ENCODE measurements at regions not wholly inside any gene's neighbourhood (a gene's known extent, or its start where the extent isn't known, plus 50 kb on each side); places are given as distances from the start of the nearest gene placed in this dataset.

- H3K36me3 Mint-ChIP-seq: no peaks in the 10 kb centered on the region
Measured at GRCh38 chr4:10958226-10958856, 273.8 kb upstream of the CLNK start.

GRCh38 chr4:10951306-10951705 lies 266.7 kb upstream of the CLNK start:
- Mint-ChIP-seq H3K36me3 (no peaks in the 10 kb centered on the region), H3K4me1 (ENCODE audit: unreplicated experiment) (no peaks in the 10 kb centered on the region), H3K9me3 (no peaks in the 10 kb centered on the region), H3K27me3 (no peaks in the 10 kb centered on the region), H3K4me3 (no peak overlapping the region), H3K27ac (no peak overlapping the region)
- DNase-seq (ENCODE audit: extremely low spot score, unreplicated experiment): no peak
- TF ChIP-seq CTCF (conservative IDR thresholded peaks at IDR 0.05): no peak

More at GRCh38 chr4:10958226-10958856, 273.8 kb upstream of the CLNK start:
- Mint-ChIP-seq H3K4me3 (no peak overlapping the region), H3K27ac (no peak overlapping the region), H3K27me3 (no peaks in the 10 kb centered on the region), H3K4me1 (ENCODE audit: unreplicated experiment) (peaks cover 30% of the 10 kb centered on the region), H3K9me3 (no peaks in the 10 kb centered on the region)
- no peak for DNase-seq (ENCODE audit: extremely low spot score, unreplicated experiment)
- TF ChIP-seq CTCF (conservative IDR thresholded peaks at IDR 0.05): no peak

DNA sequence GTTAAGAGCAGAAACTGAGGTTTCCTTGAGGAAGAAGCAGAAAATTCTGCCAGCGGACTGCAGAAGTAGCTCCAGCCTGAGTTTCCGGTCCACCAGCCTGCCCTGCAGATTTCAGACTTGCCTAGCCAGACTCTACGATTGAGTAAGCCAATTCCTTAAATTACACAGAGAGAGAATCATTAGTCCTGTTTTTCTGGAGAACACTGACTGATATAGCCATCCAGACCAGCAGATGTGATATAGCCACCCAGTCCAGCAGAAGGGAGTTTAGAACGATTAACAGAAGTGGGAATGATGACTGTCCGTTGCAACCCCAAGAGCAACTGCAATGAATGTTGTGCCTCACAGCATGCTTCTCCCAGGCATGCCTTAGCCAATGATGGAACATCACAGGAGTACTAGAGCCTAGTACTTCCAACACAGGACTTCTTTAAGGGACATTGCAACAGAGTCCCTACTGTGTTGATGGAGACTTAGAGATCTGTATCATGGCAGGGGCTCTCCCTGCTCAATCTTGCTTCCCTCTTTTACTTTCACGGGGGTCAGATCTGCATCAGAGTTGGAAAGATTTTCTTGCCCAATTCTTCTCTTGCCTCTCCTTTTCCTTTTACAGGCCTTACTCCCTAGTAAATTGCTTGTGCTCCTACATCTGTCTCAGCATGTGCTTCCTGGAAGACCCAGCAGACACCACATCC lies 264.6 kb upstream of the CLNK start:
- Mint-ChIP-seq H3K4me1 (ENCODE audit: unreplicated experiment) (no peaks in the 10 kb centered on the region), H3K27me3 (no peaks in the 10 kb centered on the region), H3K9me3 (no peaks in the 10 kb centered on the region), H3K4me3 (no peak overlapping the region), H3K36me3 (no peaks in the 10 kb centered on the region), H3K27ac (no peak overlapping the region)
- no peak for DNase-seq (ENCODE audit: extremely low spot score, unreplicated experiment)
- no peak for TF ChIP-seq CTCF (conservative IDR thresholded peaks at IDR 0.05)

DNA sequence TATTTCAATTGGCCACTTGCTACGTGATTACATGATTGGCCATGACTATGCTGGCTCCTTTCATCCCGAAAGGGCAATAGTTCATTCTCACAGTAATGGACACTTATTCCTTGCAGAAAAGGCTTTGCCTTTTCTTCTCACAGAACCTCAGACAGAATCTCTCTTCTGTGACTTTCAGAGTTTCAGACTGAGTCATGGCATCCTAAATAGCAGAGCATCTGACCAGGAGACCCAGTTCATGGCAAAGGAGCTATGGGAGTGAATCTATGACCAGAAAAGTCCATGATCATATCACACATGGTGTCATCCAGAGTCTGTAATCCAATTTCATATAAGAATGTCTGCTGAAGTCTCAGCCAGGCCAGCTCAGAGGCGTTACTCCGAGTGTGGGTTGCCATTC lies 263.3 kb upstream of the CLNK start:
- no peaks in the 10 kb centered on the region for H3K36me3 Mint-ChIP-seq
- H3K27ac Mint-ChIP-seq: no peak overlapping the region
- no peak for DNase-seq (ENCODE audit: extremely low spot score, unreplicated experiment)
- H3K4me1 Mint-ChIP-seq (ENCODE audit: unreplicated experiment): no peaks in the 10 kb centered on the region
- no peak overlapping the region for H3K4me3 Mint-ChIP-seq
- H3K27me3 Mint-ChIP-seq: no peaks in the 10 kb centered on the region
- no peak for TF ChIP-seq CTCF (conservative IDR thresholded peaks at IDR 0.05)
- H3K9me3 Mint-ChIP-seq: no peaks in the 10 kb centered on the region

DNA sequence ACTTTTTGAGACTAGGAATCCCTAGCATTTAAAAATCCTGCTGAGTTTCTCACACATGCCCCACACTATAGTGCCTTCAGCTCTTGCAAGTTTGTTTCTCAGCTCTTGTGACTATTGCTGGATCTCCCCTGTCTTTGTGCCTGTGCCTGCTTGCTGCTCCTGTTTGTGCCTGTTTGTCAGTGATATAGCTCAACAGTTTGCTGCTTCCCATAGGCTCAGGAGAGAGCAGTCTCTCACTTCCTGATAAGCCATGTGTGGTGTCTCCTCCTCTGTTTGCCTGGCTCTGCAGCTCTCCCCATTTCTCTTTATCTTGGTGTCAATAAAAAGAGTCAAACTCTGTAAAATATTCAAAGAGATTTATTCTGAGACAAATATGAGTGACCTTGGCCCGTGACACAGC lies 259.8 kb upstream of the CLNK start:
- Mint-ChIP-seq H3K27me3 (no peaks in the 10 kb centered on the region), H3K27ac (no peak overlapping the region), H3K36me3 (peaks cover 3% of the 10 kb centered on the region), H3K9me3 (peaks cover 4% of the 10 kb centered on the region), H3K4me3 (no peak overlapping the region), H3K4me1 (ENCODE audit: unreplicated experiment) (no peaks in the 10 kb centered on the region)
- TF ChIP-seq CTCF (conservative IDR thresholded peaks at IDR 0.05): no peak
- no peak for DNase-seq (ENCODE audit: extremely low spot score, unreplicated experiment)

Data from type B pancreatic cell (in vitro differentiated cells).